HL-60 (cell line): ENCODE measurements at regions not wholly inside any gene's neighbourhood (a gene's known extent, or its start where the extent isn't known, plus 50 kb on each side); places are given as distances from the start of the nearest gene placed in this dataset.

Experiments used
- CTCF ChIP-seq: IDR thresholded peaks from one replicate; pipeline ENCODE4 v1.5.1; 2011; ENCODE audit warnings: low read length, control low read depth, inconsistent platforms; ENCODE audit not compliant: insufficient read depth
- POLR2AphosphoS5 ChIP-seq: IDR thresholded peaks from 2 replicates; pipeline ENCODE4 v1.6.1; 2012; ENCODE audit warnings: low read depth
- REST ChIP-seq: IDR thresholded peaks from 2 replicates; pipeline ENCODE4 v1.6.1; 2012; ENCODE audit warnings: low read depth; ENCODE audit not compliant: insufficient replicate concordance
- SPI1 ChIP-seq: IDR thresholded peaks from 2 replicates; pipeline ENCODE4 v1.6.1; 2012; ENCODE audit warnings: low read depth, mild to moderate bottlenecking, borderline replicate concordance

DNA sequence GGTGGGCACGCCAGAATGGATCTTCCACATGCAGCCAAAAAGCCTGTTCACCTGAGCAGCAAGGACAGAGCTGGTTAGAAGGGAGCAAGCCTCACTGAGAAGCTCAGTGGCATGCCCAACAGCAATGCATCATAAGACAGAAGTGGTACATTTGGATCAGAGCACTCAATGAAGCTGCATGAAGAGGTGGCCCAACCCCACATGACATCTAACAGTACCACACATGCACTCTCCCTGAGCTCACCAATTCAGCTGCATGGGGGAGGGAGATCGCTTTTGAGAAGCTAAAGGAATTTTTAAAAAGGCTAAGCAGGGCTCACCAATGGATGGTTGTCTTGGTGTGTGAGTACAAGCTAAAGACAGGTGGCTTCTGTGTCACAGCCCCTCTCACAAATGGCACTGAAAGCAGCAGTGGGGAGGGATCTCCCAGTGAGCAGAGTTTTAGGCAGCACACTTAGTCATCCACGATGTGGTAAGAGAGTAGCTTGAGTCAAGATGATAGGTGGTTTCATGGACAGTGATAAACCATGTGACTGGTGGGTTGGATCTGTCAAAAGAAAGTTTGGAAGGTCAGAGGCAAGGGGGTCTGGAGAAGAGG lies 166.6 kb upstream of the TAB2 start:
- TF ChIP-seq CTCF (no peak), REST (no peak), POLR2AphosphoS5 (no peak), SPI1 (no peak)
